NCI-H446 treated with DMSO at 0.1 percent for 48 hours (cell line): ENCODE measurements at regions not wholly inside any gene's neighbourhood (a gene's known extent, or its start where the extent isn't known, plus 50 kb on each side); places are given as distances from the start of the nearest gene placed in this dataset.
"Not testable (repeated sequence)": the region's sequence is repeated elsewhere in the genome, so short reads cannot be mapped to it uniquely, and the experiment has no call there.

ENCODE experiments used
- DNase-seq: peaks from one replicate; lab custom pipeline; 2025; lab: John Stamatoyannopoulos, UW

GRCh38 chrX:138859421-138859820 is 147.9 kb upstream of the FGF13 start:
- DNase-seq: no peak

- DNase-seq: no peak
Observed at GRCh38 chrX:138858951-138859350, 147.4 kb upstream of the FGF13 start.

GRCh38 chrX:138858438-138858837 is 146.9 kb upstream of the FGF13 start:
- no peak for DNase-seq

- DNase-seq: no peak
Observed at GRCh38 chrX:138856881-138857604, 145.5 kb upstream of the FGF13 start.

GRCh38 chrX:138853936-138854335 is 142.4 kb upstream of the FGF13 start:
- DNase-seq: no peak

GRCh38 chrX:138849521-138849920 is 138.0 kb upstream of the FGF13 start:
- DNase-seq: no peak

- DNase-seq: no peak
Observed at GRCh38 chrX:138847930-138848329, 136.4 kb upstream of the FGF13 start.

GRCh38 chrX:138845786-138846185 is 134.3 kb upstream of the FGF13 start:
- DNase-seq: no peak

- DNase-seq: not testable (repeated sequence)
Observed at GRCh38 chrX:138807400-138807799, 95.9 kb upstream of the FGF13 start.

- no peak for DNase-seq
Observed at GRCh38 chrX:138794246-138794645, 82.7 kb upstream of the FGF13 start.

GRCh38 chrX:138791551-138791950 is 80.0 kb upstream of the FGF13 start:
- no peak for DNase-seq

- DNase-seq: no peak
Observed at GRCh38 chrX:138788771-138789170, 77.3 kb upstream of the FGF13 start.

GRCh38 chrX:138778576-138778909 is 67.0 kb upstream of the FGF13 start:
- not testable (repeated sequence) for DNase-seq

GRCh38 chrX:138777908-138778575 is 66.5 kb upstream of the FGF13 start:
- DNase-seq: not testable (repeated sequence)

- no peak for DNase-seq
Observed at GRCh38 chrX:138777230-138777629, 65.7 kb upstream of the FGF13 start.

GRCh38 chrX:138775517-138775916 is 64.0 kb upstream of the FGF13 start:
- no peak for DNase-seq

- no peak for DNase-seq
Observed at GRCh38 chrX:138771047-138771446, 59.5 kb upstream of the FGF13 start.

- DNase-seq: no peak
Observed at GRCh38 chrX:138769918-138770317, 58.4 kb upstream of the FGF13 start.

GRCh38 chrX:138765051-138765450 is 53.5 kb upstream of the FGF13 start:
- no peak for DNase-seq

- no peak for DNase-seq
Observed at GRCh38 chrX:138763761-138764160, 52.2 kb upstream of the FGF13 start.

GRCh38 chrX:138761380-138761779 is 49.9 kb upstream of the FGF13 start:
- no peak for DNase-seq
